ENCODE measurements at regions not wholly inside any gene's neighbourhood (a gene's known extent, or its start where the extent isn't known, plus 50 kb on each side); places are given as distances from the start of the nearest gene placed in this dataset.
"Not testable (repeated sequence)": the region's sequence is repeated elsewhere in the genome, so short reads cannot be mapped to it uniquely, and the experiment has no call there.

GRCh38 chr10:120109725-120110124 is 217.2 kb downstream of the SEC23IP start:
- H3K27me3 Mint-ChIP-seq; H3K27ac Mint-ChIP-seq; H3K36me3 Mint-ChIP-seq; H3K4me1 Mint-ChIP-seq; H3K9me3 Mint-ChIP-seq (ENCODE audit: low read depth); ATAC-seq; H3K4me3 Mint-ChIP-seq; DNase-seq; CTCF ChIA-PET: not testable (repeated sequence)

GRCh38 chr10:120110196-120110595 is 217.7 kb downstream of the SEC23IP start:
- DNase-seq (no peak), ATAC-seq (no peak)
- Mint-ChIP-seq H3K4me3 (no peak overlapping the region), H3K9me3 (ENCODE audit: low read depth) (no peaks in the 10 kb centered on the region), H3K27me3 (peaks cover 3% of the 10 kb centered on the region), H3K36me3 (no peaks in the 10 kb centered on the region), H3K27ac (no peak overlapping the region), H3K4me1 (no peaks in the 10 kb centered on the region)
- CTCF ChIA-PET: no interaction called here

GRCh38 chr10:120111628-120112027 is 219.1 kb downstream of the SEC23IP start:
- Mint-ChIP-seq H3K27ac (no peak overlapping the region), H3K4me1 (no peaks in the 10 kb centered on the region), H3K36me3 (no peaks in the 10 kb centered on the region), H3K4me3 (no peak overlapping the region), H3K9me3 (ENCODE audit: low read depth) (no peaks in the 10 kb centered on the region), H3K27me3 (peaks cover 9% of the 10 kb centered on the region)
- ATAC-seq (no peak), DNase-seq (no peak)
- CTCF ChIA-PET: no interaction called here

DNA sequence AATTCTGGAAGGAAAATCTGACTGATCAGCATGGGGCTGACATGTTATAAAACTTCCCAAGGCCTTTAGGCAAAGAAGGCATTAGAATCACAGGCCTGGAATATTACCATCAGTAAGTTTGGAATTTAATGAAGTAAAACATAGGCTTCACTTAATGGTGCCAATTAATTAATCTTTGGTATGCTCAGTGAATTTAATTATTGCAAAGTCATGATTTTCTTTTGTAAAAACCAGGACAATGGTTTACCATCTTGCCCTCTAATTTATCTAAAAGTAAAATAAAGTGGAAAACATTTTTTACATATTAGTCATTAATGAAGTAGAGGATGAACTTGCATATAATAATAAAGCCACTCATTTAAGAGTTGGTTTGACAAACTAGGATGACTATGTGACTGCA is 220.3 kb downstream of the SEC23IP start:
- no peak for DNase-seq
- H3K27ac Mint-ChIP-seq: no peak overlapping the region

GRCh38 chr10:120115959-120116358 is 223.4 kb downstream of the SEC23IP start:
- H3K36me3 Mint-ChIP-seq: no peaks in the 10 kb centered on the region
- H3K9me3 Mint-ChIP-seq (ENCODE audit: low read depth): no peaks in the 10 kb centered on the region
- no peaks in the 10 kb centered on the region for H3K4me1 Mint-ChIP-seq
- ATAC-seq (no peak), DNase-seq (no peak)
- CTCF ChIA-PET: no interaction called here
- H3K27ac Mint-ChIP-seq: no peak overlapping the region
- H3K27me3 Mint-ChIP-seq: peaks cover 9% of the 10 kb centered on the region
- H3K4me3 Mint-ChIP-seq: no peak overlapping the region

More for the DNA sequence above, 220.3 kb downstream of the SEC23IP start:
- CTCF ChIA-PET: no interaction called here
- Mint-ChIP-seq H3K9me3 (ENCODE audit: low read depth) (no peaks in the 10 kb centered on the region), H3K27me3 (peaks cover 9% of the 10 kb centered on the region), H3K4me1 (no peaks in the 10 kb centered on the region), H3K36me3 (no peaks in the 10 kb centered on the region), H3K4me3 (no peak overlapping the region)
- ATAC-seq: no peak

GRCh38 chr10:120121768-120122167 is 229.2 kb downstream of the SEC23IP start:
- H3K4me3 Mint-ChIP-seq: no peak overlapping the region
- no peaks in the 10 kb centered on the region for H3K36me3 Mint-ChIP-seq
- no peaks in the 10 kb centered on the region for H3K9me3 Mint-ChIP-seq (ENCODE audit: low read depth)
- ATAC-seq (no peak), DNase-seq (no peak)
- no peaks in the 10 kb centered on the region for H3K27me3 Mint-ChIP-seq
- H3K4me1 Mint-ChIP-seq: no peaks in the 10 kb centered on the region
- H3K27ac Mint-ChIP-seq: no peak overlapping the region
- CTCF ChIA-PET: no interaction called here

DNA sequence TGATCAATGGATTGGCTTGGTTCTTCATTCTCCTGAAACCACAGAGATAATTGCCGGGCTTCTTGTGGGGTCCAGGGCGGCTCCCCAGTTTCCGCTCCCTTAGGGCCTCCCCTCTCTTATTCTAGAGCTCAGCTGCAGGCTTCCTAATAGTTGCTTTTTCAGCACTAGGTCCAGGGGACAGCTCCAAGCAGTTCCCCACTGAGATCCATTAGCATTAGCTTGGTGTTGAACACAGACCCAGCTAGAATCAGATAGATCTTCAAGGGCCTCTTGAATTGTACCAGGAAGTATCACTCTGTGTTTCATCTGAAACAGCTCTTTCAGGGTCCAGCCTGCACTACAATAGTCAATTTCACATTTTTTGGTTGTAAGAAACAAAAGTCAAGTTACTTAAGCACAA is 238.7 kb downstream of the SEC23IP start:
- DNase-seq (no peak), ATAC-seq (no peak)
- CTCF ChIA-PET: no interaction called here
- no peak overlapping the region for H3K4me3 Mint-ChIP-seq
- peaks cover 7% of the 10 kb centered on the region for H3K27me3 Mint-ChIP-seq
- H3K27ac Mint-ChIP-seq: no peak overlapping the region
- no peaks in the 10 kb centered on the region for H3K9me3 Mint-ChIP-seq (ENCODE audit: low read depth)
- no peaks in the 10 kb centered on the region for H3K4me1 Mint-ChIP-seq
- H3K36me3 Mint-ChIP-seq: no peaks in the 10 kb centered on the region

DNA sequence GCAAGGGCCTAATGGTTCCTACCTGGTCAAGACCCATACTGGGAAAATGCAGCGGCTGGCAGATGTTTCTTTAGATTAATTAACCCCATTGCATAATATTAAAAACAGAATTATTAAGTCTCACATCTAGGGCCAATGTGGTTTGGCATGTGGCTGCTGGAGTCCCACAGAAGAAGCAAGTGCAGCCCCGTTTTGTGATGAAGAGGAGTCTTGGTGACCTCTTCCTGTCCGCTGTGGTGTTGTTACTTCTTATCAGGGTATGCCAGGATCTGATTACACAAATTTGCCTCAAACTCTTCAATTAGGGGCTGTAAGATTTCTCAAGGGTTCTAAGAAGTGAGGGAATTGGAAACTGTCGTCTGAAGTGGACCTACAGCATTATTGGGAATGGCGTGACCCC is 240.3 kb downstream of the SEC23IP start:
- no peaks in the 10 kb centered on the region for H3K36me3 Mint-ChIP-seq
- H3K27ac Mint-ChIP-seq: no peak overlapping the region
- DNase-seq: no peak
- H3K4me1 Mint-ChIP-seq: no peaks in the 10 kb centered on the region
- H3K27me3 Mint-ChIP-seq: peaks cover 4% of the 10 kb centered on the region
- ATAC-seq: no peak
- CTCF ChIA-PET: no interaction called here
- H3K9me3 Mint-ChIP-seq (ENCODE audit: low read depth): no peaks in the 10 kb centered on the region
- no peak overlapping the region for H3K4me3 Mint-ChIP-seq

- Mint-ChIP-seq H3K27me3 (no peaks in the 10 kb centered on the region), H3K4me1 (no peaks in the 10 kb centered on the region)
- no peak for DNase-seq
These were observed 246.2 kb downstream of the SEC23IP start for GRCh38 chr10:120138689-120139088.

GRCh38 chr10:120145107-120145506 is 252.6 kb downstream of the SEC23IP start:
- DNase-seq: no peak
- no peaks in the 10 kb centered on the region for H3K27me3 Mint-ChIP-seq
- no peak overlapping the region for H3K27ac Mint-ChIP-seq
- H3K9me3 Mint-ChIP-seq (ENCODE audit: low read depth): no peaks in the 10 kb centered on the region
- H3K4me1 Mint-ChIP-seq: no peaks in the 10 kb centered on the region
- CTCF ChIA-PET: no interaction called here
- H3K4me3 Mint-ChIP-seq: no peak overlapping the region
- no peak for ATAC-seq
- no peaks in the 10 kb centered on the region for H3K36me3 Mint-ChIP-seq

More at GRCh38 chr10:120138689-120139088, 246.2 kb downstream of the SEC23IP start:
- no peak for ATAC-seq
- Mint-ChIP-seq H3K9me3 (ENCODE audit: low read depth) (no peaks in the 10 kb centered on the region), H3K36me3 (no peaks in the 10 kb centered on the region), H3K4me3 (no peak overlapping the region), H3K27ac (no peak overlapping the region)
- CTCF ChIA-PET: no interaction called here

DNA sequence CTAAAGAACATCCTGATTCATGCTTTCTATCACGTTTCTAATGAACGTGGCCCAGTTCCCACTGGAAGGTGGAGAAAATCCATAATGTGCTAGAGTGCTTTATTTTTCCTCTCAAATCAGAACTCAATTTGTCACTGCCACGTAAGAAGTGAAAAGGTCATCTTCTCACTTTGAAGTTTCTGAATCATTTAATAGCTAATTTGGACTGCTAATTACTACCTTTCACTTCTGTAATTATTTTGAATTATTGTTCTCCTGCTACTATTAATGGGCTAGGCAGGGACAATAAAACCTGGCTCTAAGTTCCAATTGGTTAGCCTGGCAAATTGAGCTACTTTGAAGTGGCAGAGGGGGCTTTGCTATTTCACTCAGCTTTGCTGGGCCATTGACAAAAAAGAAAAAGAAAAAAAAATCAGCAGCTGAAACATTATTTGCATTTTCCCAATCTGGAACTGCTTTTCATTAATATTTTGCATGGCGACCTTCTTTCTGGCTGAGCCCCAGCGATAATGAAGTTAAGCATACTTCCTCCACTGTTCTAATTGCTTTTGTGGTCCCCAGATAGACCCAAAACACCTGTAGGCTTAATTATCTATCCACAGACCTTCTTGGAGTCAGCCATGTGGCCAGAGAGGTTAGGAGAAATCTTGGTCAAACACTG is 264.2 kb downstream of the SEC23IP start:
- H3K27me3 Mint-ChIP-seq: no peaks in the 10 kb centered on the region
- ATAC-seq (no peak), DNase-seq (no peak)
- H3K36me3 Mint-ChIP-seq: no peaks in the 10 kb centered on the region
- no peak overlapping the region for H3K27ac Mint-ChIP-seq
- no peaks in the 10 kb centered on the region for H3K4me1 Mint-ChIP-seq
- no peaks in the 10 kb centered on the region for H3K9me3 Mint-ChIP-seq (ENCODE audit: low read depth)
- no peak overlapping the region for H3K4me3 Mint-ChIP-seq
- CTCF ChIA-PET: no interaction called here

GRCh38 chr10:120161111-120161510 is 268.6 kb downstream of the SEC23IP start:
- DNase-seq (no peak), ATAC-seq (no peak)
- CTCF ChIA-PET: no interaction called here
- H3K4me1 Mint-ChIP-seq: no peaks in the 10 kb centered on the region
- H3K36me3 Mint-ChIP-seq: no peaks in the 10 kb centered on the region
- no peak overlapping the region for H3K27ac Mint-ChIP-seq
- H3K27me3 Mint-ChIP-seq: no peaks in the 10 kb centered on the region
- H3K4me3 Mint-ChIP-seq: no peak overlapping the region
- no peaks in the 10 kb centered on the region for H3K9me3 Mint-ChIP-seq (ENCODE audit: low read depth)

DNA sequence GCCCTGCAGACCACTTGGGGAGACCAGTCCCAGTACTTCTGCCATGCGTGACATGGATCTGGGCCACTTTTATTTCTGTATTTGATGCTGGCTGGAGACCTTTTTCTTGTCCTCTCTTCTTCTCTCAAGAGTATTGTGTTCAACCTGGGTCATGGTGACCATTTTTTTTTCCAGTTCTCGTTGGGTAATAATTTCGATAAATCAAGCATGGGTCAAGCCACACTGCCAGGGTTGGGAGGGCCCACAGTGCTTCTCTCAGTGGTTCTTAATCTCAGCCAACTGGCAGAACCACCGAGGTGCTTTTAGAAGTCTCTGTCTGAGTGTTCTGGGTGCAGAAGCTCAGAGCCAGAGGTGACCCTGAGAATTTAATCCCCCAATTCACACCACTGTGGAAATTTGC is 269.9 kb downstream of the SEC23IP start:
- DNase-seq (no peak), ATAC-seq (no peak)
- Mint-ChIP-seq H3K9me3 (ENCODE audit: low read depth) (no peaks in the 10 kb centered on the region), H3K27ac (no peak overlapping the region), H3K4me3 (no peak overlapping the region), H3K4me1 (no peaks in the 10 kb centered on the region), H3K36me3 (no peaks in the 10 kb centered on the region), H3K27me3 (no peaks in the 10 kb centered on the region)
- CTCF ChIA-PET: no interaction called here

DNA sequence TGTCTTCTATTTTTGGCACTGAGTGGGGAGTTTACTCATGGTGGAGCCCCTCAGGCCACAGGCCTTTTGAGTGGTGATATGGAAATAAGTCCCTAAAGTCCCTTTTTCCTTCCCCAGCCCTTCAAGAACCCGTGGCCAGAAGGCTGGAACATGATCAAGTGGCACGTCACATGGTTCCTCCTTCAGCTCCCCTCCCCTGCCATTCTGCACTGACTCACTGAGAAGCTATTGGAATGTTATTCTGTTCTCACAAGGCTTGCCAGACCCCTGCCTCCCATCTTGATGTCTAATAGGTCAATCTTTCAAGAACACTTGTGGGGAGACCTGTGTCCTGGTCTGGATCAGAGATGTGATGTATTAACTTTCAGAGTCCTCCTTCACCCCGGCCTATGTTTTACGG is 279.8 kb downstream of the SEC23IP start:
- Mint-ChIP-seq H3K9me3 (ENCODE audit: low read depth) (no peaks in the 10 kb centered on the region), H3K4me3 (no peak overlapping the region), H3K4me1 (no peaks in the 10 kb centered on the region), H3K27ac (no peak overlapping the region), H3K36me3 (no peaks in the 10 kb centered on the region), H3K27me3 (no peaks in the 10 kb centered on the region)
- CTCF ChIA-PET: interaction anchor here (1.6 kb wide), 1 partner anchor 12 kb away, joined by 3 read pairs; no protein-coding TSS in a partner anchor
- ATAC-seq (no peak), DNase-seq (no peak)

DNA sequence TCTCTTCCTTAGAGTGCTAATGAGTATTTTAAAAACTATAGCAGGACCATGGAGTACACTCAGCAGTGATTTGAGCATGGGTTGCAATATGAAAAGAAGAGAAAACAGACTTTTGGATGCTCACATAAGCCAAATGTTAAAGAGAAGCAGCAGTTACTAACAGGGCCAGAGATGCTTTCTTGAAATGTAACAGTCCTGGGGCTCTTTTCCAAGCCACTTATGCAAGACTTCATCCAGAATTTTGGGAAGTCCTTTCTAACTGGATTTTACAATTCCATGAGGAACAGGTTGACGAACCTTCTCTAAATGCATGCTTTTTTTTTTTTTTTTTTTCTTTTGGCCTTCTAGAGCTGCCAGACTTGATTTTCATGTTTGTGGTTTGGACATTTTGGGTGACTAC is 282.0 kb downstream of the SEC23IP start:
- H3K4me1 Mint-ChIP-seq: no peaks in the 10 kb centered on the region
- ATAC-seq: no peak
- no peaks in the 10 kb centered on the region for H3K9me3 Mint-ChIP-seq (ENCODE audit: low read depth)
- CTCF ChIA-PET: no interaction called here
- no peaks in the 10 kb centered on the region for H3K36me3 Mint-ChIP-seq
- H3K27me3 Mint-ChIP-seq: no peaks in the 10 kb centered on the region
- no peak overlapping the region for H3K4me3 Mint-ChIP-seq
- no peak for DNase-seq
- no peak overlapping the region for H3K27ac Mint-ChIP-seq
